ENCODE measurements at regions not wholly inside any gene's neighbourhood (a gene's known extent, or its start where the extent isn't known, plus 50 kb on each side); places are given as distances from the start of the nearest gene placed in this dataset.

- Histone ChIP-seq H3K4me1 (ENCODE audit: control insufficient read depth, insufficient read depth, low read length) (no peaks in the 10 kb centered on the region), H3K36me3 (ENCODE audit: control insufficient read depth in 2 of 2, insufficient read depth in 1 of 2, low read length in 2 of 2) (no peaks in the 10 kb centered on the region), H3K27ac (ENCODE audit: extremely low read depth, low read depth, low read length) (no peak overlapping the region), H3K4me3 (ENCODE audit: low read depth, low read length) (no peak overlapping the region), H3K9me3 (ENCODE audit: control insufficient read depth, insufficient read depth, low read depth, low read length) (no peaks in the 10 kb centered on the region)
- TF ChIP-seq ZNF670 (tag by site-specific recombination; IDR thresholded peaks at IDR 0.05; ENCODE audit: low read depth) (no peak), ZNF473 (tag by site-specific recombination; IDR thresholded peaks at IDR 0.05) (no peak), ZNF169 (tag by site-specific recombination; IDR thresholded peaks at IDR 0.05) (no peak), ZNF214 (tag by site-specific recombination; IDR thresholded peaks at IDR 0.05; ENCODE audit: borderline replicate concordance) (no peak), REPIN1 (tag by site-specific recombination; IDR thresholded peaks at IDR 0.05; ENCODE audit: low read depth) (no peak), SP7 (tag by site-specific recombination; IDR thresholded peaks at IDR 0.05) (no peak), ZBTB6 (tag by site-specific recombination; IDR thresholded peaks at IDR 0.05) (no peak), ZBTB20 (tag by site-specific recombination; IDR thresholded peaks at IDR 0.05) (no peak), ZNF292 (tag by site-specific recombination; IDR thresholded peaks at IDR 0.05; ENCODE audit: borderline replicate concordance, low read depth) (no peak), ZFP3 (tag by site-specific recombination; IDR thresholded peaks at IDR 0.05; ENCODE audit: low read depth) (no peak), ZNF624 (tag by site-specific recombination; IDR thresholded peaks at IDR 0.05) (no peak), ZBTB8A (tag by site-specific recombination; IDR thresholded peaks at IDR 0.05) (no peak)
- TF ChIP-seq, protein P1, sequence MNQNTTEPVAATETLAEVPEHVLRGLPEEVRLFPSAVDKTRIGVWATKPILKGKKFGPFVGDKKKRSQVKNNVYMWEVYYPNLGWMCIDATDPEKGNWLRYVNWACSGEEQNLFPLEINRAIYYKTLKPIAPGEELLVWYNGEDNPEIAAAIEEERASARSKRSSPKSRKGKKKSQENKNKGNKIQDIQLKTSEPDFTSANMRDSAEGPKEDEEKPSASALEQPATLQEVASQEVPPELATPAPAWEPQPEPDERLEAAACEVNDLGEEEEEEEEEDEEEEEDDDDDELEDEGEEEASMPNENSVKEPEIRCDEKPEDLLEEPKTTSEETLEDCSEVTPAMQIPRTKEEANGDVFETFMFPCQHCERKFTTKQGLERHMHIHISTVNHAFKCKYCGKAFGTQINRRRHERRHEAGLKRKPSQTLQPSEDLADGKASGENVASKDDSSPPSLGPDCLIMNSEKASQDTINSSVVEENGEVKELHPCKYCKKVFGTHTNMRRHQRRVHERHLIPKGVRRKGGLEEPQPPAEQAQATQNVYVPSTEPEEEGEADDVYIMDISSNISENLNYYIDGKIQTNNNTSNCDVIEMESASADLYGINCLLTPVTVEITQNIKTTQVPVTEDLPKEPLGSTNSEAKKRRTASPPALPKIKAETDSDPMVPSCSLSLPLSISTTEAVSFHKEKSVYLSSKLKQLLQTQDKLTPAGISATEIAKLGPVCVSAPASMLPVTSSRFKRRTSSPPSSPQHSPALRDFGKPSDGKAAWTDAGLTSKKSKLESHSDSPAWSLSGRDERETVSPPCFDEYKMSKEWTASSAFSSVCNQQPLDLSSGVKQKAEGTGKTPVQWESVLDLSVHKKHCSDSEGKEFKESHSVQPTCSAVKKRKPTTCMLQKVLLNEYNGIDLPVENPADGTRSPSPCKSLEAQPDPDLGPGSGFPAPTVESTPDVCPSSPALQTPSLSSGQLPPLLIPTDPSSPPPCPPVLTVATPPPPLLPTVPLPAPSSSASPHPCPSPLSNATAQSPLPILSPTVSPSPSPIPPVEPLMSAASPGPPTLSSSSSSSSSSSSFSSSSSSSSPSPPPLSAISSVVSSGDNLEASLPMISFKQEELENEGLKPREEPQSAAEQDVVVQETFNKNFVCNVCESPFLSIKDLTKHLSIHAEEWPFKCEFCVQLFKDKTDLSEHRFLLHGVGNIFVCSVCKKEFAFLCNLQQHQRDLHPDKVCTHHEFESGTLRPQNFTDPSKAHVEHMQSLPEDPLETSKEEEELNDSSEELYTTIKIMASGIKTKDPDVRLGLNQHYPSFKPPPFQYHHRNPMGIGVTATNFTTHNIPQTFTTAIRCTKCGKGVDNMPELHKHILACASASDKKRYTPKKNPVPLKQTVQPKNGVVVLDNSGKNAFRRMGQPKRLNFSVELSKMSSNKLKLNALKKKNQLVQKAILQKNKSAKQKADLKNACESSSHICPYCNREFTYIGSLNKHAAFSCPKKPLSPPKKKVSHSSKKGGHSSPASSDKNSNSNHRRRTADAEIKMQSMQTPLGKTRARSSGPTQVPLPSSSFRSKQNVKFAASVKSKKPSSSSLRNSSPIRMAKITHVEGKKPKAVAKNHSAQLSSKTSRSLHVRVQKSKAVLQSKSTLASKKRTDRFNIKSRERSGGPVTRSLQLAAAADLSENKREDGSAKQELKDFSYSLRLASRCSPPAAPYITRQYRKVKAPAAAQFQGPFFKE (tag by site-specific recombination; IDR thresholded peaks at IDR 0.05; ENCODE audit: borderline replicate concordance), result no peak
- CTCF ChIA-PET, result no interaction called here
- POLR2A ChIA-PET, result no interaction called here
Observed at GRCh38 chr13:44088991-44089413, 209.3 kb downstream of the LACC1 start.

DNA sequence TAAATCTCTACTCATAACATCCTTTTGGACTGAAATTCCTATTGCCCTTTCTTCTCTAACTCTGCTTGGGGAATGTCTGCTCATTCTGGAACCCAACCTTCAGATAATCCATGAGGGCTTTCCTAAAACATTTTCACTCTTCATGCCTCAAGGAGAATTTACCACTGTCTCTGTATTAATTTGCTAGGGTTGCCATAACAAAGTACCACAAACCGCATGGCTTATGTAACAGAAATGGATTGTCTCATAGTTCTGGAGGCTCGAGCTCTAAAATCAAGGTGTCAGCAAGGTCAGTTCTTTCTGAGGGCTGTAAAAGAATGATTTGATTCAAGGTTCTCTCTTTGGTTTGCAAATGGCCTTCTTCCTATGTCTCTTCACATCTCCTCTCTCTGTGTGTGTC, 209.7 kb downstream of the LACC1 start:
- Histone ChIP-seq H3K36me3 (ENCODE audit: control insufficient read depth in 2 of 2, insufficient read depth in 1 of 2, low read length in 2 of 2) (no peaks in the 10 kb centered on the region), H3K27ac (ENCODE audit: extremely low read depth, low read depth, low read length) (no peak overlapping the region), H3K4me1 (ENCODE audit: control insufficient read depth, insufficient read depth, low read length) (no peaks in the 10 kb centered on the region), H3K9me3 (ENCODE audit: control insufficient read depth, insufficient read depth, low read depth, low read length) (no peaks in the 10 kb centered on the region), H3K4me3 (ENCODE audit: low read depth, low read length) (no peak overlapping the region)
- no peak for TF ChIP-seq ZNF239 (tag by site-specific recombination; IDR thresholded peaks at IDR 0.05)
- TF ChIP-seq, protein P2, sequence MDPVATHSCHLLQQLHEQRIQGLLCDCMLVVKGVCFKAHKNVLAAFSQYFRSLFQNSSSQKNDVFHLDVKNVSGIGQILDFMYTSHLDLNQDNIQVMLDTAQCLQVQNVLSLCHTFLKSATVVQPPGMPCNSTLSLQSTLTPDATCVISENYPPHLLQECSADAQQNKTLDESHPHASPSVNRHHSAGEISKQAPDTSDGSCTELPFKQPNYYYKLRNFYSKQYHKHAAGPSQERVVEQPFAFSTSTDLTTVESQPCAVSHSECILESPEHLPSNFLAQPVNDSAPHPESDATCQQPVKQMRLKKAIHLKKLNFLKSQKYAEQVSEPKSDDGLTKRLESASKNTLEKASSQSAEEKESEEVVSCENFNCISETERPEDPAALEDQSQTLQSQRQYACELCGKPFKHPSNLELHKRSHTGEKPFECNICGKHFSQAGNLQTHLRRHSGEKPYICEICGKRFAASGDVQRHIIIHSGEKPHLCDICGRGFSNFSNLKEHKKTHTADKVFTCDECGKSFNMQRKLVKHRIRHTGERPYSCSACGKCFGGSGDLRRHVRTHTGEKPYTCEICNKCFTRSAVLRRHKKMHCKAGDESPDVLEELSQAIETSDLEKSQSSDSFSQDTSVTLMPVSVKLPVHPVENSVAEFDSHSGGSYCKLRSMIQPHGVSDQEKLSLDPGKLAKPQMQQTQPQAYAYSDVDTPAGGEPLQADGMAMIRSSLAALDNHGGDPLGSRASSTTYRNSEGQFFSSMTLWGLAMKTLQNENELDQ (tag by site-specific recombination; IDR thresholded peaks at IDR 0.05; ENCODE audit: low read depth), result no peak
- no peak for TF ChIP-seq ZNF248 (tag by site-specific recombination; IDR thresholded peaks at IDR 0.05)
- no peak for TF ChIP-seq ZNF121 (tag by site-specific recombination; IDR thresholded peaks at IDR 0.05)
- TF ChIP-seq SP7 (tag by site-specific recombination; IDR thresholded peaks at IDR 0.05), result no peak
- TF ChIP-seq ZNF624 (tag by site-specific recombination; IDR thresholded peaks at IDR 0.05), result no peak
- no peak for TF ChIP-seq ZNF140 (tag by site-specific recombination; IDR thresholded peaks at IDR 0.05)
- no peak for TF ChIP-seq PRDM6 (tag by site-specific recombination; IDR thresholded peaks at IDR 0.05)
- TF ChIP-seq, protein P3, sequence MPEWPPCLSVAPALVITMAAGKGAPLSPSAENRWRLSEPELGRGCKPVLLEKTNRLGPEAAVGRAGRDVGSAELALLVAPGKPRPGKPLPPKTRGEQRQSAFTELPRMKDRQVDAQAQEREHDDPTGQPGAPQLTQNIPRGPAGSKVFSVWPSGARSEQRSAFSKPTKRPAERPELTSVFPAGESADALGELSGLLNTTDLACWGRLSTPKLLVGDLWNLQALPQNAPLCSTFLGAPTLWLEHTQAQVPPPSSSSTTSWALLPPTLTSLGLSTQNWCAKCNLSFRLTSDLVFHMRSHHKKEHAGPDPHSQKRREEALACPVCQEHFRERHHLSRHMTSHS (tag by site-specific recombination; IDR thresholded peaks at IDR 0.05), result no peak
- no peak for TF ChIP-seq ZNF202 (tag by site-specific recombination; IDR thresholded peaks at IDR 0.05; ENCODE audit: borderline replicate concordance)
- ChIA-PET CTCF (no interaction called here), POLR2A (no interaction called here)
